Gastroesophageal sphincter (tissue), 4 donors: ENCODE measurements at regions not wholly inside any gene's neighbourhood (a gene's known extent, or its start where the extent isn't known, plus 50 kb on each side); places are given as distances from the start of the nearest gene placed in this dataset.
"Not testable (repeated sequence)": the region's sequence is repeated elsewhere in the genome, so short reads cannot be mapped to it uniquely, and the experiment has no call there.

Experiments used
- ATAC-seq: fragments of 150-250 bp; one replicate; pipeline ENCODE4 v1.9.1; 2016; ENCODE audit warnings: mild to moderate bottlenecking, moderate library complexity
- H3K27ac ChIP-seq, 4 donors: fragments of 200-600 bp; sonication (generic) in 3 of 4; 1 replicate in 3 of 4; 2 replicates in 1 of 4; pipeline ENCODE4 v1.5.1; 2016 to 2019
- H3K27me3 ChIP-seq: fragments of 200-600 bp; sonication (generic); one replicate; pipeline ENCODE4 v1.5.1; 2019
- H3K36me3 ChIP-seq, 2 donors: fragments of 200-600 bp; sonication (generic); one replicate each; pipeline ENCODE4 v1.5.1; 2019; ENCODE audit warnings: control low read depth in 1 of 2
- H3K4me1 ChIP-seq, 3 donors: fragments of 200-600 bp; sonication (generic); 1 replicate in 2 of 3; 2 replicates in 1 of 3; pipeline ENCODE4 v1.5.1; 2016 to 2019; ENCODE audit warnings: control low read depth in 2 of 3
- H3K4me3 ChIP-seq, 2 donors: fragments of 200-600 bp; sonication (generic); one replicate each; pipeline ENCODE4 v1.5.1; 2019; ENCODE audit warnings: mild to moderate bottlenecking in 1 of 2, moderate library complexity in 1 of 2
- H3K9me3 ChIP-seq, 3 donors: fragments of 200-600 bp; sonication (generic); one replicate each; pipeline ENCODE4 v1.5.1; 2017 to 2019; ENCODE audit warnings: control low read depth in 2 of 3
- EP300 ChIP-seq: sonication (generic); formaldehyde crosslinking; IDR thresholded peaks from one replicate; pipeline ENCODE4 v1.6.1; 2017; ENCODE audit warnings: antibody characterized with exemption, mild to moderate bottlenecking
- POLR2A ChIP-seq, 2 donors: fragments of 450-650 bp; IDR thresholded peaks; one replicate each; pipeline ENCODE4 v1.6.1; 2017; ENCODE audit warnings: antibody characterized with exemption in 2 of 2, mild to moderate bottlenecking in 2 of 2, moderate library complexity in 1 of 2
- POLR2AphosphoS5 ChIP-seq: sonication (generic); formaldehyde crosslinking; IDR thresholded peaks from one replicate; pipeline ENCODE4 v1.6.1; 2017; ENCODE audit warnings: antibody characterized with exemption
- WGBS, 2 donors: methylation state at CpG; one replicate each; pipeline ENCODE4 v1.1.5; 2018; ENCODE audit warnings: low coverage in 1 of 2; 5-methylcytosine and 5-hydroxymethylcytosine counted together
- TF ChIP-seq, protein P1 (sequence below), 4 experiments: fragments of 200-600 bp in 2 of 4; fragments of 450-650 bp in 2 of 4; sonication (generic) in 1 of 4; IDR thresholded peaks; one replicate each; pipeline ENCODE4 v1.5.1; 2017 to 2019; ENCODE audit warnings: antibody characterized with exemption in 4 of 4, mild to moderate bottlenecking in 2 of 4, moderate library complexity in 2 of 4

DNA sequence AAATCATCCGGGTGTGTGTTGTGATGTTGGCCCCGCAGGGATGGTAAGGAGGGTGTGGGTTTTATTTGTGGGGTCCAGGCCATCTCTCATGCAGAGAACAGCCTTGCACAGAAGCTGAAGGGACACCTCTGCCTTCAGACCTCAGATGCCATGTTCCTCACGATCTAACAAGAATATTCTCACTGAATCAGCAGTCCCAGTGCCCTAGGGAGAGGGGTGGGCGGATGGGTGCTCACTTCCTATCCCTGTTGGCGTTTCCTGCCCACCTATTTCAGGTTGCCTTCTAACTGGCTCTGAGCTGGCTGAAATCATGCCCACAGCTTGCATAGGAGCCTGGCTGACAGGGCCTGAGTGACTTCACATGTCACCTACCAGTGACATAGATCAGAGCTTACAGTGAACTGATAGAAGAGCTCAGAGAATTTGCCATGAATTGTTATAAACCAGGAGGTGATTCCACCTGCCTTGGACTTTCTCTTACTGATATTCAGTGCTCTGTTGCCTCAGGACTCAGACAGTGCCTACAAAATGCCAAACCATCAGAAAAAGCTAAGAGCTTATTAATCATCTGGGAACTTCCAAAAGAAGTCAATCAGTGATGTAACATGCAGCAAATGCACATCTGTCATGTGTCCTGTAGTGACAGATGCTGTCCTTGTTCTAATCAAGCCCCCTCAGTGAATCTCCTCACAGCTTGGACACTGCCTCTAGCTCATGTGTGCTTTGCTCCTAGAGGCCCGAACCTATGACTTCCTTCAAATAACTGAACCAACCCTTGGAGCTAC is 186.8 kb upstream of the ADRA1D start:
- Histone ChIP-seq H3K4me3 (no peak overlapping the region), H3K36me3 (no peaks in the 10 kb centered on the region), H3K9me3 (no peaks in the 10 kb centered on the region), H3K27ac (no peak overlapping the region), H3K4me1 (no peaks in the 10 kb centered on the region), H3K27me3 (no peaks in the 10 kb centered on the region)
- TF ChIP-seq POLR2A (IDR thresholded peaks at IDR 0.05) (no peak), EP300 (no peak), POLR2AphosphoS5 (no peak)
- TF ChIP-seq, protein P1, sequence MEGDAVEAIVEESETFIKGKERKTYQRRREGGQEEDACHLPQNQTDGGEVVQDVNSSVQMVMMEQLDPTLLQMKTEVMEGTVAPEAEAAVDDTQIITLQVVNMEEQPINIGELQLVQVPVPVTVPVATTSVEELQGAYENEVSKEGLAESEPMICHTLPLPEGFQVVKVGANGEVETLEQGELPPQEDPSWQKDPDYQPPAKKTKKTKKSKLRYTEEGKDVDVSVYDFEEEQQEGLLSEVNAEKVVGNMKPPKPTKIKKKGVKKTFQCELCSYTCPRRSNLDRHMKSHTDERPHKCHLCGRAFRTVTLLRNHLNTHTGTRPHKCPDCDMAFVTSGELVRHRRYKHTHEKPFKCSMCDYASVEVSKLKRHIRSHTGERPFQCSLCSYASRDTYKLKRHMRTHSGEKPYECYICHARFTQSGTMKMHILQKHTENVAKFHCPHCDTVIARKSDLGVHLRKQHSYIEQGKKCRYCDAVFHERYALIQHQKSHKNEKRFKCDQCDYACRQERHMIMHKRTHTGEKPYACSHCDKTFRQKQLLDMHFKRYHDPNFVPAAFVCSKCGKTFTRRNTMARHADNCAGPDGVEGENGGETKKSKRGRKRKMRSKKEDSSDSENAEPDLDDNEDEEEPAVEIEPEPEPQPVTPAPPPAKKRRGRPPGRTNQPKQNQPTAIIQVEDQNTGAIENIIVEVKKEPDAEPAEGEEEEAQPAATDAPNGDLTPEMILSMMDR (IDR thresholded peaks at IDR 0.05) = no peak
- 73 to 96% methylated on average over 3 of the region's 6 CpGs for WGBS, 2 donors
- ATAC-seq = no peak

DNA sequence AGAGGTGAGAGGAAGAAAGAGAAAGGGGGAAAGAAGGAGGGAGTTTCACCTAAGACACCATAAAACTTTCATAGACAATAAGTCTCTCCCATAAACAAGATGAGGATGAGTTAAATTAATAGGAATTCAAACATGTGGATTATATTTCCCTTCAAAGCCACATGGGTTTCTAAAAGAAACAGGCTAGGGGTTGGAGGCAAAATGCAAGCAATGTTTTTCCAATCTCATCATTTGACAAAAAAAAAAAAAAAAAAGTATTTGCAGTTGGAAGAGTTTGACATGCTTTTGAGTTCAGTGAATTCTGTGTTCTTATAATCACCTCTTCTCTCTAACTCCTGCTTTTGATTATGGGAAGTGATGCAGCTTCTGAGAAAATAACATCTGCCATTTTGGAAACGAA is 186.1 kb upstream of the ADRA1D start:
- 93% methylated on average over 1 of the region's 1 CpG; no CpG with 5 or more reads in 1 of the 2 donors for WGBS, 2 donors
- ATAC-seq = no peak
- H3K27ac ChIP-seq = no peak overlapping the region
- TF ChIP-seq EP300 (no peak), POLR2A (IDR thresholded peaks at IDR 0.05) (no peak)
- no peaks in the 10 kb centered on the region for H3K9me3 ChIP-seq
- no peaks in the 10 kb centered on the region for H3K36me3 ChIP-seq
- H3K4me1 ChIP-seq = no peaks in the 10 kb centered on the region
- no peaks in the 10 kb centered on the region for H3K27me3 ChIP-seq
- H3K4me3 ChIP-seq = no peak overlapping the region

DNA sequence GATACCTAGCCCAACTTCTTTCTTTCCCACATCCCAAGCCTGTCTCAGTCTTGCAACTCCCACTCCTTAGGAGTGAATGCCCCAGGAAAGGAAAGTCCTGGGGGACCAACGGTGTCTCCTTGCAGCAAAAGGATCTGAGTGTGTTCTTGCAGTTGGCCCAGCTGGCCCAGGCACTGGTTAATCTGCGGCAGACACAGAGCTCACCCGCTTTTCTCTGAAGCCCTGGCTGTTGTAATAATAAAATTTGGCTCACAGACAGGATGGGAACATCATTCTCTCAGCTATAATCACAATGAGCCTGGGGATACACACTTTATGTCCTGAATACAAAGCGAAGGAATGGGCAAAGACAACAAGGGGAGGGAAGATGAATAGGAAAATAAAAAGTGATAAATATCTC is 185.6 kb upstream of the ADRA1D start:
- no peak overlapping the region for H3K27ac ChIP-seq
- TF ChIP-seq, protein P1 (IDR thresholded peaks at IDR 0.05) = no peak
- TF ChIP-seq POLR2A (IDR thresholded peaks at IDR 0.05) = no peak
- TF ChIP-seq POLR2AphosphoS5 = no peak
- no peak for TF ChIP-seq EP300
- H3K9me3 ChIP-seq = no peaks in the 10 kb centered on the region
- H3K4me1 ChIP-seq = no peaks in the 10 kb centered on the region
- ATAC-seq = no peak
- H3K27me3 ChIP-seq = no peaks in the 10 kb centered on the region
- 63 to 73% methylated on average over 1 to 2 of the region's 4 CpGs for whole genome bisulfite sequencing, 2 donors
- no peak overlapping the region for H3K4me3 ChIP-seq
- no peaks in the 10 kb centered on the region for H3K36me3 ChIP-seq

DNA sequence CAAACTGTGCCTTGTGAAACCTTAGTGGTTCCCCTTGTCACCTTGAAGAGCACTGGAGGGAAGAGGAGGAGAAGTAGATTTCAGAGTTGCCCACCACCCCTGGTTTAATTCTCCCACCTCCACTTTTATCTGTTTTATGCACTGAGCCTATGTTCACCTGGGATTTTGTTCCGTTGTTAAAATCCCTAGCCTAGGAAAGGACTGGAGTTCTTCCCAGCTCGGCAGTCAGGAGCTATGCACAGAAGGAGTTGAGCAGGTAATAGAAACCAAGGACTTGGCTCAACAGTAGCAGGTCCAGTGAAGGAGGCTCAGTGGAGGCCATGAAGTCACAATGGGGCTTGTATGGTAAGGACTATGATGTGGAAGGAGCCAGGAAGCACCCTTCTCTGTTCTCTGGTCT is 182.4 kb upstream of the ADRA1D start:
- ATAC-seq = no peak
- TF ChIP-seq POLR2A (IDR thresholded peaks at IDR 0.05) (no peak), POLR2AphosphoS5 (no peak), EP300 (no peak)
- TF ChIP-seq, protein P1 (IDR thresholded peaks at IDR 0.05) = no peak
- no peaks in the 10 kb centered on the region for H3K9me3 ChIP-seq

DNA sequence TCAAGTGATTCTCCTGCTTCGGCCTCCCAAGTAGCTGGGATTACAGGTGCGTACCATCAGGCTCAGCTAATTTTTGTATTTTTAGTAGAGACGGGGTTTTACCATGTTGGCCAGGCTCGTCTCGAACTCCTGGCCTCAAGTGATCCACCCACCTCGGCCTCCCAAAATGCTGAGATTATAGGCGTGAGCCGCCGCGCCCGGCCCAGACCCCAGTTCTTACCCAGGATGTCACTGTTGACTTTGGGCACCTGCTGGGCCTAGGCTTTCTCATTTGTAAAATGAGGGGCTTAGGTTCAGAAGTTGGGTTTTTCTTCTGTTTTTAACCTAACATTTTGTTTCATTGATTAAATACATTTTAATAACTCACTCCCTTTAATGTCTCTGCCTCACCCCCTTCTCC is 181.7 kb upstream of the ADRA1D start:
- 92% methylated on average over 11 of the region's 11 CpGs; no CpG with 5 or more reads in 1 of the 2 donors for WGBS, 2 donors
- H3K4me3 ChIP-seq, ATAC-seq, H3K9me3 ChIP-seq, H3K4me1 ChIP-seq, H3K27me3 ChIP-seq, H3K36me3 ChIP-seq, H3K27ac ChIP-seq: not testable (repeated sequence)

More for the DNA sequence above, 182.4 kb upstream of the ADRA1D start:
- no peaks in the 10 kb centered on the region for H3K4me1 ChIP-seq
- no peak overlapping the region for H3K27ac ChIP-seq
- 80% methylated on average over 1 of the region's 2 CpGs; no CpG with 5 or more reads in 1 of the 2 donors for WGBS, 2 donors
- H3K36me3 ChIP-seq = no peaks in the 10 kb centered on the region
- H3K4me3 ChIP-seq = no peak overlapping the region
- no peaks in the 10 kb centered on the region for H3K27me3 ChIP-seq

DNA sequence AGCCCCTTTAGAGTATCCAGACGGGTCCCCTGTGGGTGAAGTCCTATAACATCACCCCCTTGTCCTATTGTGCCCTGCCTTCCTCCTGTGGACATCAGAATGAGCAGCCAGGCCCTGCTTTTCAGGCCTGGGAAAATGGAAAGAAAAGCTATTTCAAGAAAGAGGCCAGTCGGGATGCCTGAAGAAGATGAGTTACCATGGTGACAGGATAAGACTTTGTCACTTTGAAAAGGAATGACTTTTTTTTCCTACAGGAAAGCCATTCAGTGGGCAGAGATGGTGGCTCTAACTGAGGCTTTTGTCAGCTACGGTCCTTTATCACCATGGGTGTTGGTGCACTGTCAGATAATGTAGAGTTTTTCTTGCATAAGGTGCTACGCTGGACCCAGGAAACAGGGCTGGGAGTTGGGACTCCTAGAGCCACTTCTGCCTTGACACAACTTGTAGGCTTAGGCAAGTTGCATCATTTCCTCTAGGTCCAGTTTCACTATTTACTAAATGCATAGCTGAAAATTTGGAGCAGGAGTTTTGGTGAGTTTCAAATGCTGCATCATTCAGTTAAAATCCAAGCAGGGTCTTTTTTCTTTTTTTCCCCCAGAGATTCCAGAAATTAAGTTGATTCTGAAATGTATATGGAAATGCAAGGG is 179.0 kb upstream of the ADRA1D start:
- H3K4me3 ChIP-seq = no peak overlapping the region
- H3K4me1 ChIP-seq = no peaks in the 10 kb centered on the region
- H3K27me3 ChIP-seq = no peaks in the 10 kb centered on the region
- H3K9me3 ChIP-seq = no peaks in the 10 kb centered on the region
- 57 to 67% methylated on average over 4 of the region's 4 CpGs for WGBS, 2 donors
- no peak for ATAC-seq
- H3K36me3 ChIP-seq = no peaks in the 10 kb centered on the region
- no peak for TF ChIP-seq POLR2A (IDR thresholded peaks at IDR 0.05)
- TF ChIP-seq, protein P1 (IDR thresholded peaks at IDR 0.05) = no peak
- no peak for TF ChIP-seq EP300
- no peak for TF ChIP-seq POLR2AphosphoS5
- H3K27ac ChIP-seq = no peak overlapping the region
